NCI-H748 (cell line): ENCODE measurements at regions not wholly inside any gene's neighbourhood (a gene's known extent, or its start where the extent isn't known, plus 50 kb on each side); places are given as distances from the start of the nearest gene placed in this dataset.
A peak's percentile ranks its signal among the peaks of the same experiment; 100 is the strongest.

Experiments
- DNase-seq: peaks from one replicate; lab custom pipeline; 2025; ENCODE audit not compliant: unreplicated experiment; lab: John Stamatoyannopoulos, UW

- no peak for DNase-seq
These were observed 1470.7 kb downstream of the AACS start for GRCh38 chr12:126535971-126536370.

DNA sequence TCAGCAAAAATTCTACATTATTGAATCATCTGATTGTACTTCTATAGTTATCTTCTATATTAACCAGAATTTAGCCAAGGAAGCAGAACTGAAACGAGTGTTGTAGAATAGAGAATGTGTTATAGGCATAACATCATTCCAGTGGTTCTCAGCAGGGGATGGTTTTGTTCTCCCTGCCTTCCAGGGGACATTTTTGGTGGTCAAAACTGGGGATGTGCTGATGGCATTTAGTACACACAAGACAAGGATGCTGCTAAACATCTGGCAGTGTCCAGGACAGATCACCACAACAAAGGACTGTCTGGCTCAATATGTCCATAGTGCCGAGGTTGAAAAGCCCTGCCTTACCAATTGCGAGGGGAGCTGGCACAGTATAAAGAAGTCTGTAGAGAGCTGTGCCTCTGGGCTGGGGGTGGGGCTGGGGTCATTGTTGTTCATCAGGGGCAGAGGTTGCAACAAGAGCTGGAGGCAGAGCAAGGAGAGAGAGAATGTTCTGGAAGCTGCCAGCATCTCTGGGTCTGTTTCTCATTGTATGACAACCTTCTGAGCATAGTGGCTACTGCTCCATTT, 1472.8 kb downstream of the AACS start:
- no peak for DNase-seq

- DNase-seq, result no peak
These were observed 1473.7 kb downstream of the AACS start for GRCh38 chr12:126538888-126539287.

GRCh38 chr12:126545411-126545810, 1480.2 kb downstream of the AACS start:
- DNase-seq, result peak; percentile 17

DNA sequence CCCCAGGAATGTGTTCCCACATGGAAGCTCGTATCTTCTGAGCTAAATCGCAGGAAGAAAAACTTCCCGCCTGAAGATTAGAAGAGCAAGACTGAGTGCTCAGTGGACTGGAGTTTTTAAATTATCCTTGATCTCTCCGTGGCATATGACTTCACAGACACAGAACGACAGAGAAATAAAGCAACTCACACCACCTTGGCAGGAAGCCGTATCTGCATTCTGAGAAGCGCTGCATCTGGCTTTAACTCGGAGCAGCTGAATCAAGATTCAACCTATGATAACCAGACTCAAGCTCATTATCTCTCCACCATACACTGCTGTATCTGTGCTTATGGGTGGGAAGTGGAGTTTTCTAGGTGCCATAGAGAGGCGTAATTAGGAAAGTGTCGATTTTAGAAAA, 1482.7 kb downstream of the AACS start:
- DNase-seq, result no peak

- no peak for DNase-seq
These were observed 1486.6 kb downstream of the AACS start for GRCh38 chr12:126551869-126552268.

- peak; percentile 14 for DNase-seq
These were observed 1489.4 kb downstream of the AACS start for GRCh38 chr12:126554625-126555024.

GRCh38 chr12:126557659-126558058, 1492.4 kb downstream of the AACS start:
- DNase-seq, result no peak

DNA sequence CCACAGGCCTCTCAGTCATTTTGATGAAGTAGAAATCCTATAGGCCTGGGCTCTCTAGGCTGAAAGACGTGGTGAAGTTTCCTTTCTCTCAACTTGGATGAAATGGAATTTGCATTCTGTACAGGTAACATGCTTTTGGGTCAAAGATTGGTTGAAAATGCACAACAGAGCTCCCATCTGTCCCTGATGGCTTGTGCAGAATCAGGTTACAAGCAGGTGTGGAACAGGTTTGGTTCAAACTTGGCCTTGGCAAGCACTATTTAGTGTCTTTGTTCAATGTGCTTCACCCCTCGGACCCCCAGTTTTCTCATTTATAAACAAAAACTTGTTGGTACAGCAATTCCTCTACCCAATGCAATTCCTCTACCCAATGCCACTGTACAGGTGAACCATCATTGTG, 1493.0 kb downstream of the AACS start:
- peak; percentile 49 for DNase-seq

DNA sequence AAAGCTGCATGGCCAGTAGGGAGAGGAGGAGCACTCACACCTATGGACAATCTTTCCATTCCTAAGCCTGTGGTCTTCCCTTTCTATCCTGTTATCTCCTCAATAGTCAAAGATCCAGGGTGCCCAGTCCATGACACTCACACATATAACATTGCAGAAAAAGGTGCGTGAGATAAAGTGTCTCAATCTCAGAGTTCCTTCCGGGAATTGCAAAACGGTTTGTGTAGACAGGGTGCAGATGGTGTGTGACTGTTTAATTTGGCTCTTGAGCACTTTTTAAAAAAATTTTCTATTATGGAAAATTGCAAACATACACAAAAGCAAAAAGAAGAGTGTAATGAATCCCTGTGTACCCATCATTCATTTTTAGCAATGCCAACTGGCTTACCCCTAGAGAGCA, 1493.6 kb downstream of the AACS start:
- DNase-seq, result peak; percentile 45

DNA sequence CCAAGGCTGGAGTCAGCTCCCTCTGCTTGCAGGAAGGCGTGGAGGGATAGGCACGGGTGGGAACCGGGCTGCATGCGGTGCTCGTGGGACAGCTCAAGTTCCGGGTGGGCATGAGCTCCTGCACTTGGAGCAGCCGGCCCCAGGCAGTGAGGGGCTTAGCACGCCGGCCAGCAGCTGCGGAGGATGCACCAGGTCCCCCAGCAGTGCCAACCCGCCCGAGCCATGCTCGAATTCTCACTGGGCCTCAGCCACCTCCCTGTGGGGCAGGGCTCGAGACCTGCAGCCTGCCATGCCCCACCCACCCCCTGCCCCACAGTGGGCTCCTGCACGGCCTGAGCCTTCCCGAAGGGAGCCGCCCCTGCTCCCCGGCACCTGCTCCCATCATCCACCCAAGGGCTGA, 1501.8 kb downstream of the AACS start:
- DNase-seq, result no peak

DNA sequence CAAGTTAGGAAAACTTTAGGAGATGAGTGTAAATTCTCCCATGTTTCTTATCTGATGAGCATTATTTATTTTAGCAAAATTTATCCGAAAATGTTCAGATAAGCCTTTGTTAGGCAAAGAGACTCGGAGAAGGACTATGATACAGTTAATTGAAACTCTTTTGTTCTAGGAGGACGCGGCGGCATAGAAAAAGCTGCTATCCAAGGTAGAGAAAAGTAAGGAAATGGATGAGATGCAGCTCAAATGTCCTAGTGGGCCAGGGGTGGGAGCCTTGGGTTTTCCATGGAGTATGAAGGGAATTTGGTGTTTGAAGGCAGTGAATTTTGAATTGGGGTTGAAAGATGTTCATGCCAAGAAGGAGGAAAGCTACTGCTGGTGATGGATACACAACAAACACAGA, 1504.5 kb downstream of the AACS start:
- no peak for DNase-seq

DNA sequence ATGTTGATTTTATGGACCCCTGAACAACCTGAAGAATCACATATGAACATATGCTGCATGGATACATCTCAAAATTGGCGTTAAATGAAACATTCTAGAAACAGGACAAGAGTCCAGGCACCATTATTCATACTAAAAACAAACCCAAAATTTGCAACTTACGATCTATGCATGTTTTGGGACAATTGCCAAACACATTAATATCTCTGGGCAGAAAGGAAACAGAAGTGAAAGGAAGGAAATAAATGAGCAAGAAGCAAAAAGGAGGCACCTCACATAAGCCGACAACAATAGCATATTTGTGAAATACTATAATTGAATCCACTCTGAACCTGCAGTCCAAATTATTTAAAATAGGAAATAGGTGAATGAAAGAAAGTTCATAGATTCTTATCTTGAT, 1505.3 kb downstream of the AACS start:
- DNase-seq, result no peak

DNA sequence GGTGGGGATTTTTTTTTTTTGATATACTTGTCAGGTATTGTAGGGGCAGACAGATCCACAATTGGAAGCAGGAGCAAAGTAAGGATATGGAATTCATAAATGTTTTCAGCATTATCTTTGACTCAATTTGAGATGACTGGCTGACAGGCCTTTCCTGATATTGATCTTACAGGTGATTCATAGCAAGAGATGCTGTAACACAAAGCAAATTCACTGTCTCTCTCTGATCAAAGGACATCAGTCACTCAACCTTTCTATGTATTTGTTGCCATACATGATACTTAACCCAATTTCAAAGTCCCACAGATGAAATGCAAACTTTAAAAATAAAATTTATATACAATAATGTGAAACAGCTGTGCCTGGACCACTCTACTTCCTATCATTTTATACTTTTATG, 1506.9 kb downstream of the AACS start:
- no peak for DNase-seq

GRCh38 chr12:126581655-126582054, 1516.4 kb downstream of the AACS start:
- no peak for DNase-seq

DNA sequence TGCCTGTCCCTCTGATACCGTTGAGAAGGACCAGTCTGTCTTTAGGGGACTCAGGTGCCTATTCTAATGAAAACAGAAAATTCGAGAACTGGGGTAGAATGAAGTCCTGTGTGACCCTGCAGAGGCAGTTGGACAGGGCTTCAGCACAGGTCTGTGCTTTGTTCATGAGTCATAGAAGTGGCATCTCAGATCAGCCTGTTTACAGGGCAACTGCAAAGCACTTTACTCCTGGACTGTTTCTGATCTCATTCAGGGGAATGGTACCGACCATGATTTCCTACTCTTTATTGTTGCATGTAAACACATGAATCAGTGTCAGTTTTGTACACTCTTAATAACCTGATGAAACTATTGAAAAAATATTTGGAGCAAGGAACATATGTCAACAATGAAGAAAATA, 1517.0 kb downstream of the AACS start:
- peak; percentile 59 for DNase-seq

- DNase-seq, result no peak
These were observed 1523.5 kb downstream of the AACS start for GRCh38 chr12:126588586-126589249.

GRCh38 chr12:126591533-126591932, 1526.3 kb downstream of the AACS start:
- no peak for DNase-seq

GRCh38 chr12:126601184-126602170, 1536.2 kb downstream of the AACS start:
- DNase-seq, result no peak

- no peak for DNase-seq
These were observed 1537.4 kb downstream of the AACS start for GRCh38 chr12:126602612-126603011.

GRCh38 chr12:126607157-126607556, 1541.9 kb downstream of the AACS start:
- no peak for DNase-seq

DNA sequence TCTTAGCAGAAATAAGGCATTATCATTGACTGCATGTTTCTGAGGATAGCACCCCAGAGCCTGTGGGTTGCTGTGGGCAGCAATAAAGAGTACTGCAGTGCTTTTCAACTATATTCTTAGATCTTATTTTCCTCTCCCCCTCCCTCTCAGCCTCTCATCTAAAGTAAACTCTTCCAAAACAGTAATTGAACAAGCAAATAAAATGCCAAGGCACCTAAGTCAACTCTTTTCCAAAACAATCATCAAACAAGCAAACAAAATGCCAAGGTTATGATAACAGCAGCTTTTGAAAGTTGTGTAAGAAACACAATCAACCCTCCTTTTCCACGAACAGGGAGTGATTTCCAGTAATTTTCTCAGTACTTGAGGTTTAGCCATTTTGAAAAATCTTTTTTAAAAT, 1542.6 kb downstream of the AACS start:
- DNase-seq, result no peak
